ENCODE measurements at regions not wholly inside any gene's neighbourhood (a gene's known extent, or its start where the extent isn't known, plus 50 kb on each side); places are given as distances from the start of the nearest gene placed in this dataset.

DNA sequence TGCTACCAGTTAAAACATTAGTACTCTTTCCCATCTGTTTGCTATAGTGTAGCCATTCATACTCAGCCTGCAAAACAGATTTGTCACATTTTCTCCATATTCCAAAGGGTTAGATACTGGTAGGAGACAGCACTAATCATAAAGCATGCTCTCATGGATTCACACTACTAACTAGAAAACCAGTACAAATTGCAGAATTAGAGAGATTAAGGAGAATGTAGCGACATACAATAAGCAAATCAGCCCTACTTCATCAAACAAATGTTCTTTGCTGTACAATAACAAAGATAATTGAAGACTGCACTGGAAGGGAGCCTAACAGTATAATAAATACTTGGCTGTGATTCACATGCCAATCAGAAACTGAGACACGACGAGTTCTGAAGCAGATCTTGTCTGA, 368.0 kb upstream of the PRMT6 start:
- no peaks in the 10 kb centered on the region for H4K20me1 ChIP-seq (ENCODE audit: control insufficient read depth, insufficient read depth, insufficient read length)
- H3K4me1 Mint-ChIP-seq = no peaks in the 10 kb centered on the region
- no peaks in the 10 kb centered on the region; a peak in 1 of 7 replicates for H3K36me3 Mint-ChIP-seq (ENCODE audit: insufficient read depth in 1 of 3, low read depth in 3 of 3)
- no peak overlapping the region for H4K8ac ChIP-seq (replicated peaks; ENCODE audit: insufficient read length, low read depth, low read length)
- no peak overlapping the region for H2AK5ac ChIP-seq (ENCODE audit: insufficient read length, low read length)
- H3K56ac ChIP-seq (ENCODE audit: insufficient read length, low read depth, low read length) = no peak overlapping the region
- H3K4me2 ChIP-seq (ENCODE audit: insufficient read depth, insufficient read length, low read length) = no peak overlapping the region
- TF ChIP-seq, protein P1, sequence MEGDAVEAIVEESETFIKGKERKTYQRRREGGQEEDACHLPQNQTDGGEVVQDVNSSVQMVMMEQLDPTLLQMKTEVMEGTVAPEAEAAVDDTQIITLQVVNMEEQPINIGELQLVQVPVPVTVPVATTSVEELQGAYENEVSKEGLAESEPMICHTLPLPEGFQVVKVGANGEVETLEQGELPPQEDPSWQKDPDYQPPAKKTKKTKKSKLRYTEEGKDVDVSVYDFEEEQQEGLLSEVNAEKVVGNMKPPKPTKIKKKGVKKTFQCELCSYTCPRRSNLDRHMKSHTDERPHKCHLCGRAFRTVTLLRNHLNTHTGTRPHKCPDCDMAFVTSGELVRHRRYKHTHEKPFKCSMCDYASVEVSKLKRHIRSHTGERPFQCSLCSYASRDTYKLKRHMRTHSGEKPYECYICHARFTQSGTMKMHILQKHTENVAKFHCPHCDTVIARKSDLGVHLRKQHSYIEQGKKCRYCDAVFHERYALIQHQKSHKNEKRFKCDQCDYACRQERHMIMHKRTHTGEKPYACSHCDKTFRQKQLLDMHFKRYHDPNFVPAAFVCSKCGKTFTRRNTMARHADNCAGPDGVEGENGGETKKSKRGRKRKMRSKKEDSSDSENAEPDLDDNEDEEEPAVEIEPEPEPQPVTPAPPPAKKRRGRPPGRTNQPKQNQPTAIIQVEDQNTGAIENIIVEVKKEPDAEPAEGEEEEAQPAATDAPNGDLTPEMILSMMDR (conservative IDR thresholded peaks at IDR 0.05) = no peak
- no peaks in the 10 kb centered on the region for H3K27me3 ChIP-seq (ENCODE audit: insufficient read depth, low read length)
- no peak overlapping the region for H3K27ac Mint-ChIP-seq
- H3K79me1 ChIP-seq (ENCODE audit: insufficient read depth, low read depth, low read length, poor library complexity, severe bottlenecking) = no peaks in the 10 kb centered on the region
- H2BK5ac ChIP-seq (ENCODE audit: insufficient read length, low read length) = no peak overlapping the region
- no peak overlapping the region for H3K27ac ChIP-seq (ENCODE audit: insufficient read length, low read depth, low read length)
- H3K9ac ChIP-seq (ENCODE audit: extremely low read depth, insufficient read length, low read length) = no peak overlapping the region
- no peaks in the 10 kb centered on the region for H3K27me3 Mint-ChIP-seq (ENCODE audit: low read depth)
- H3K4me3 Mint-ChIP-seq = no peak overlapping the region
- no peaks in the 10 kb centered on the region for H3K4me1 ChIP-seq (ENCODE audit: insufficient read depth, low read length)
- H3K23me2 ChIP-seq (ENCODE audit: insufficient read length, low read depth, low read length, poor library complexity, severe bottlenecking) = no peaks in the 10 kb centered on the region
- no peak overlapping the region for H2BK20ac ChIP-seq (ENCODE audit: low read depth, low read length, poor library complexity, severe bottlenecking)
- no peak overlapping the region for H4K91ac ChIP-seq (ENCODE audit: insufficient read length, low read depth, low read length)
- H3K18ac ChIP-seq (ENCODE audit: insufficient read length, low read depth, low read length) = no peak overlapping the region
- no peak overlapping the region for H2BK15ac ChIP-seq (ENCODE audit: low read depth, low read length)
- H3K14ac ChIP-seq (ENCODE audit: insufficient read depth, low read length) = no peak overlapping the region
- H3K4ac ChIP-seq (ENCODE audit: low read depth, low read length) = no peak overlapping the region
- no CpG with 5 or more reads among the region's 3 CpGs for WGBS (ENCODE audit: extremely low coverage, insufficient read length, low lambda C conversion rate)
- no peak overlapping the region for H4K5ac ChIP-seq (ENCODE audit: insufficient read length, low read depth, low read length)
- H2BK12ac ChIP-seq (ENCODE audit: insufficient read length, low read depth, low read length) = no peak overlapping the region
- no peaks in the 10 kb centered on the region for H3K9me3 Mint-ChIP-seq
- H3K9me3 ChIP-seq (ENCODE audit: control insufficient read depth, low read depth, low read length) = no peaks in the 10 kb centered on the region
- H3K23ac ChIP-seq (ENCODE audit: insufficient read length, low read depth, low read length) = no peak overlapping the region
- H3T11ph ChIP-seq (ENCODE audit: low read length) = no peak overlapping the region
- H2BK120ac ChIP-seq (ENCODE audit: low read depth, low read length, poor library complexity, severe bottlenecking) = no peak overlapping the region
- H3K79me2 ChIP-seq (ENCODE audit: insufficient read depth, low read length) = no peaks in the 10 kb centered on the region
- H2AFZ ChIP-seq (ENCODE audit: low read length) = no peak overlapping the region
- DNase-seq = no peak

Data from H9 (cell line).